Hepatocyte (in vitro differentiated cells): ENCODE measurements at regions not wholly inside any gene's neighbourhood (a gene's known extent, or its start where the extent isn't known, plus 50 kb on each side); places are given as distances from the start of the nearest gene placed in this dataset.

Experiments used
- EZH2 ChIP-seq: fragments of 200-600 bp; sonication (generic); IDR thresholded peaks from 2 replicates; pipeline ENCODE4 v1.6.1; 2016; ENCODE audit warnings: antibody characterized with exemption, mild to moderate bottlenecking, borderline replicate concordance
- EZH2phosphoT487 ChIP-seq: fragments of 200-600 bp; sonication (generic); IDR thresholded peaks from one replicate; pipeline ENCODE4 v1.6.1; 2018; ENCODE audit warnings: antibody characterized with exemption, mild to moderate bottlenecking, low read depth, moderate library complexity; ENCODE audit not compliant: unreplicated experiment, severe bottlenecking
- TF ChIP-seq, protein P1 (sequence below): fragments of 200-600 bp; sonication (generic); IDR thresholded peaks from 2 replicates; pipeline ENCODE4 v1.5.1; 2016; ENCODE audit warnings: antibody characterized with exemption, mild to moderate bottlenecking; ENCODE audit not compliant: poor library complexity

DNA sequence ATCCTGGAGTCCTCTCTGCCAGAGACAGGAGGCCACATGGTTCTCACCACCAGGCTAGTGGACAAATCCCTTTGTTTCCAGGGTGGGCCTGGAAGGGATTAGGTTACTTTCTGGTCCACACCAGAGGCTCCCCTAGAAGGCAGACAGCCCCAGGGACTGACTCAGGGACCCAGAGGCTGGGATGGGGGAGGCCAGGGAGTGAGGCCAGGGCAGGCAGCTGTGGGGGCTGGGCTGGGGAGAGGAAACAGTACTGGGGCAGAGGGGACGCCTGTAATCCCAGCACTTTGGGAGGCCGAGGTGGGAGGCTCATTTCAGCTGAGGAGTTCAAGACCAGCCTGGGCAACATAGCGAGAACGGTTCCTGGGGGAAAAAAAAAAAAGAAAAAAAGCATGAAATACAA lies 64.7 kb downstream of the TNFAIP2 start:
- TF ChIP-seq, protein P1, sequence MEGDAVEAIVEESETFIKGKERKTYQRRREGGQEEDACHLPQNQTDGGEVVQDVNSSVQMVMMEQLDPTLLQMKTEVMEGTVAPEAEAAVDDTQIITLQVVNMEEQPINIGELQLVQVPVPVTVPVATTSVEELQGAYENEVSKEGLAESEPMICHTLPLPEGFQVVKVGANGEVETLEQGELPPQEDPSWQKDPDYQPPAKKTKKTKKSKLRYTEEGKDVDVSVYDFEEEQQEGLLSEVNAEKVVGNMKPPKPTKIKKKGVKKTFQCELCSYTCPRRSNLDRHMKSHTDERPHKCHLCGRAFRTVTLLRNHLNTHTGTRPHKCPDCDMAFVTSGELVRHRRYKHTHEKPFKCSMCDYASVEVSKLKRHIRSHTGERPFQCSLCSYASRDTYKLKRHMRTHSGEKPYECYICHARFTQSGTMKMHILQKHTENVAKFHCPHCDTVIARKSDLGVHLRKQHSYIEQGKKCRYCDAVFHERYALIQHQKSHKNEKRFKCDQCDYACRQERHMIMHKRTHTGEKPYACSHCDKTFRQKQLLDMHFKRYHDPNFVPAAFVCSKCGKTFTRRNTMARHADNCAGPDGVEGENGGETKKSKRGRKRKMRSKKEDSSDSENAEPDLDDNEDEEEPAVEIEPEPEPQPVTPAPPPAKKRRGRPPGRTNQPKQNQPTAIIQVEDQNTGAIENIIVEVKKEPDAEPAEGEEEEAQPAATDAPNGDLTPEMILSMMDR, result no peak
- TF ChIP-seq EZH2phosphoT487, result no peak
- TF ChIP-seq EZH2, result no peak
